ENCODE measurements at regions not wholly inside any gene's neighbourhood (a gene's known extent, or its start where the extent isn't known, plus 50 kb on each side); places are given as distances from the start of the nearest gene placed in this dataset.

- Mint-ChIP-seq H3K27me3 (ENCODE audit: low read depth) (no peaks in the 10 kb centered on the region), H3K36me3 (ENCODE audit: low read depth) (no peaks in the 10 kb centered on the region), H3K9me3 (no peaks in the 10 kb centered on the region), H3K4me3 (no peak overlapping the region), H3K27ac (no peak overlapping the region), H3K4me1 (ENCODE audit: low read depth) (no peaks in the 10 kb centered on the region)
- DNase-seq (ENCODE audit: low spot score), result no peak
These were observed 586.5 kb downstream of the EPHA4 start for GRCh38 chr2:220985561-220985960.

GRCh38 chr2:220987839-220988238, 584.3 kb downstream of the EPHA4 start:
- Mint-ChIP-seq H3K36me3 (ENCODE audit: low read depth) (no peaks in the 10 kb centered on the region), H3K27ac (no peak overlapping the region), H3K4me3 (no peak overlapping the region), H3K9me3 (no peaks in the 10 kb centered on the region), H3K4me1 (ENCODE audit: low read depth) (no peaks in the 10 kb centered on the region), H3K27me3 (ENCODE audit: low read depth) (no peaks in the 10 kb centered on the region)
- no peak for DNase-seq (ENCODE audit: low spot score)

- Mint-ChIP-seq H3K36me3 (ENCODE audit: low read depth) (no peaks in the 10 kb centered on the region), H3K9me3 (no peaks in the 10 kb centered on the region), H3K27ac (no peak overlapping the region), H3K27me3 (ENCODE audit: low read depth) (no peaks in the 10 kb centered on the region), H3K4me1 (ENCODE audit: low read depth) (no peaks in the 10 kb centered on the region), H3K4me3 (no peak overlapping the region)
- DNase-seq (ENCODE audit: low spot score), result no peak
These were observed 580.1 kb downstream of the EPHA4 start for GRCh38 chr2:220991972-220992371.

GRCh38 chr2:220994846-220995245, 577.3 kb downstream of the EPHA4 start:
- H3K4me3 Mint-ChIP-seq, result no peak overlapping the region
- H3K4me1 Mint-ChIP-seq (ENCODE audit: low read depth), result no peaks in the 10 kb centered on the region
- no peaks in the 10 kb centered on the region for H3K9me3 Mint-ChIP-seq
- no peak for DNase-seq (ENCODE audit: low spot score)
- no peaks in the 10 kb centered on the region for H3K36me3 Mint-ChIP-seq (ENCODE audit: low read depth)
- H3K27ac Mint-ChIP-seq, result no peak overlapping the region
- H3K27me3 Mint-ChIP-seq (ENCODE audit: low read depth), result no peaks in the 10 kb centered on the region

GRCh38 chr2:220995581-220995980, 576.5 kb downstream of the EPHA4 start:
- H3K4me1 Mint-ChIP-seq (ENCODE audit: low read depth), result no peaks in the 10 kb centered on the region
- H3K36me3 Mint-ChIP-seq (ENCODE audit: low read depth), result no peaks in the 10 kb centered on the region
- no peak overlapping the region for H3K27ac Mint-ChIP-seq
- H3K27me3 Mint-ChIP-seq (ENCODE audit: low read depth), result no peaks in the 10 kb centered on the region
- H3K9me3 Mint-ChIP-seq, result no peaks in the 10 kb centered on the region
- no peak for DNase-seq (ENCODE audit: low spot score)
- H3K4me3 Mint-ChIP-seq, result no peak overlapping the region

GRCh38 chr2:220998156-220998555, 573.9 kb downstream of the EPHA4 start:
- Mint-ChIP-seq H3K9me3 (no peaks in the 10 kb centered on the region), H3K27ac (no peak overlapping the region), H3K27me3 (ENCODE audit: low read depth) (no peaks in the 10 kb centered on the region), H3K36me3 (ENCODE audit: low read depth) (no peaks in the 10 kb centered on the region), H3K4me1 (ENCODE audit: low read depth) (no peaks in the 10 kb centered on the region), H3K4me3 (no peak overlapping the region)
- DNase-seq (ENCODE audit: low spot score), result no peak

GRCh38 chr2:220999356-220999755, 572.7 kb downstream of the EPHA4 start:
- Mint-ChIP-seq H3K36me3 (ENCODE audit: low read depth) (no peaks in the 10 kb centered on the region), H3K27ac (no peak overlapping the region), H3K9me3 (no peaks in the 10 kb centered on the region), H3K4me1 (ENCODE audit: low read depth) (no peaks in the 10 kb centered on the region), H3K27me3 (ENCODE audit: low read depth) (no peaks in the 10 kb centered on the region), H3K4me3 (no peak overlapping the region)
- DNase-seq (ENCODE audit: low spot score), result no peak

- Mint-ChIP-seq H3K4me1 (ENCODE audit: low read depth) (no peaks in the 10 kb centered on the region), H3K27ac (no peak overlapping the region), H3K27me3 (ENCODE audit: low read depth) (no peaks in the 10 kb centered on the region), H3K36me3 (ENCODE audit: low read depth) (no peaks in the 10 kb centered on the region), H3K4me3 (no peak overlapping the region), H3K9me3 (no peaks in the 10 kb centered on the region)
- DNase-seq (ENCODE audit: low spot score), result no peak
These were observed 570.7 kb downstream of the EPHA4 start for GRCh38 chr2:221001381-221001801.

GRCh38 chr2:221002101-221002685, 569.9 kb downstream of the EPHA4 start:
- DNase-seq (ENCODE audit: low spot score), result no peak
- no peaks in the 10 kb centered on the region for H3K27me3 Mint-ChIP-seq (ENCODE audit: low read depth)
- no peaks in the 10 kb centered on the region for H3K36me3 Mint-ChIP-seq (ENCODE audit: low read depth)
- H3K9me3 Mint-ChIP-seq, result no peaks in the 10 kb centered on the region
- no peaks in the 10 kb centered on the region for H3K4me1 Mint-ChIP-seq (ENCODE audit: low read depth)
- H3K27ac Mint-ChIP-seq, result no peak overlapping the region
- no peak overlapping the region for H3K4me3 Mint-ChIP-seq

GRCh38 chr2:221005338-221005737, 566.8 kb downstream of the EPHA4 start:
- Mint-ChIP-seq H3K36me3 (ENCODE audit: low read depth) (no peaks in the 10 kb centered on the region), H3K9me3 (no peaks in the 10 kb centered on the region), H3K27ac (no peak overlapping the region), H3K4me1 (ENCODE audit: low read depth) (no peaks in the 10 kb centered on the region), H3K4me3 (no peak overlapping the region), H3K27me3 (ENCODE audit: low read depth) (no peaks in the 10 kb centered on the region)
- DNase-seq (ENCODE audit: low spot score), result no peak

- no peaks in the 10 kb centered on the region for H3K9me3 Mint-ChIP-seq
- no peak for DNase-seq (ENCODE audit: low spot score)
- no peak overlapping the region for H3K4me3 Mint-ChIP-seq
- H3K4me1 Mint-ChIP-seq (ENCODE audit: low read depth), result no peaks in the 10 kb centered on the region
- no peak overlapping the region for H3K27ac Mint-ChIP-seq
- no peaks in the 10 kb centered on the region for H3K36me3 Mint-ChIP-seq (ENCODE audit: low read depth)
- no peaks in the 10 kb centered on the region for H3K27me3 Mint-ChIP-seq (ENCODE audit: low read depth)
These were observed 566.0 kb downstream of the EPHA4 start for GRCh38 chr2:221006084-221006483.

- no peak overlapping the region for H3K27ac Mint-ChIP-seq
- no peaks in the 10 kb centered on the region for H3K27me3 Mint-ChIP-seq (ENCODE audit: low read depth)
- no peaks in the 10 kb centered on the region for H3K4me1 Mint-ChIP-seq (ENCODE audit: low read depth)
- no peak for DNase-seq (ENCODE audit: low spot score)
- H3K9me3 Mint-ChIP-seq, result no peaks in the 10 kb centered on the region
- no peaks in the 10 kb centered on the region for H3K36me3 Mint-ChIP-seq (ENCODE audit: low read depth)
- H3K4me3 Mint-ChIP-seq, result no peak overlapping the region
These were observed 555.6 kb downstream of the EPHA4 start for GRCh38 chr2:221016551-221016950.

- H3K27me3 Mint-ChIP-seq (ENCODE audit: low read depth), result no peaks in the 10 kb centered on the region
- DNase-seq (ENCODE audit: low spot score), result no peak
- no peak overlapping the region for H3K27ac Mint-ChIP-seq
- H3K9me3 Mint-ChIP-seq, result no peaks in the 10 kb centered on the region
- no peak overlapping the region for H3K4me3 Mint-ChIP-seq
- H3K4me1 Mint-ChIP-seq (ENCODE audit: low read depth), result no peaks in the 10 kb centered on the region
- no peaks in the 10 kb centered on the region for H3K36me3 Mint-ChIP-seq (ENCODE audit: low read depth)
These were observed 553.8 kb downstream of the EPHA4 start for GRCh38 chr2:221018262-221018661.

GRCh38 chr2:221019668-221020067, 552.4 kb downstream of the EPHA4 start:
- Mint-ChIP-seq H3K27me3 (ENCODE audit: low read depth) (no peaks in the 10 kb centered on the region), H3K4me1 (ENCODE audit: low read depth) (no peaks in the 10 kb centered on the region)

GRCh38 chr2:221022554-221022953, 549.5 kb downstream of the EPHA4 start:
- no peak overlapping the region for H3K4me3 Mint-ChIP-seq
- H3K27ac Mint-ChIP-seq, result no peak overlapping the region
- no peak for DNase-seq (ENCODE audit: low spot score)
- no peaks in the 10 kb centered on the region for H3K9me3 Mint-ChIP-seq
- no peaks in the 10 kb centered on the region for H3K36me3 Mint-ChIP-seq (ENCODE audit: low read depth)
- H3K4me1 Mint-ChIP-seq (ENCODE audit: low read depth), result peaks cover 3% of the 10 kb centered on the region
- H3K27me3 Mint-ChIP-seq (ENCODE audit: low read depth), result no peaks in the 10 kb centered on the region

More at GRCh38 chr2:221019668-221020067, 552.4 kb downstream of the EPHA4 start:
- Mint-ChIP-seq H3K36me3 (ENCODE audit: low read depth) (no peaks in the 10 kb centered on the region), H3K9me3 (no peaks in the 10 kb centered on the region), H3K27ac (no peak overlapping the region), H3K4me3 (no peak overlapping the region)
- DNase-seq (ENCODE audit: low spot score), result no peak

Data from T-helper 2 cell treated with Interferon-gamma antibody and Interleukin-4, amounts not matched to agents 5 μg/mL and 100 μg/mL, for 36 hours (primary cell).